Stimulated activated naive CD8-positive, alpha-beta T cell treated with anti-CD3 and anti-CD28 coated beads, Interleukin-15, Interleukin-2, amounts not matched to agents 100 ng/mL and 50 ng/mL, for 24 hours (primary cell): ENCODE measurements at regions not wholly inside any gene's neighbourhood (a gene's known extent, or its start where the extent isn't known, plus 50 kb on each side); places are given as distances from the start of the nearest gene placed in this dataset.

Experiments used
- H3K27ac Mint-ChIP-seq: one replicate; pipeline ENCODE4 v1.8.0; 2021; ENCODE audit warnings: mild to moderate bottlenecking, mixed read lengths
- H3K27me3 Mint-ChIP-seq: one replicate; pipeline ENCODE4 v1.8.0; 2021; ENCODE audit warnings: mixed read lengths
- H3K36me3 Mint-ChIP-seq: one replicate; pipeline ENCODE4 v1.8.0; 2021; ENCODE audit warnings: low read depth, mixed read lengths
- H3K4me1 Mint-ChIP-seq: one replicate; pipeline ENCODE4 v1.8.0; 2021; ENCODE audit warnings: low read depth, mixed read lengths
- H3K4me3 Mint-ChIP-seq: one replicate; pipeline ENCODE4 v1.8.0; 2021; ENCODE audit warnings: mild to moderate bottlenecking, mixed read lengths
- H3K9me3 Mint-ChIP-seq: one replicate; pipeline ENCODE4 v1.8.0; 2021; ENCODE audit warnings: mixed read lengths

GRCh38 chr12:30021051-30021833 is 237.5 kb upstream of the TMTC1 start:
- Mint-ChIP-seq H3K4me3 (no peak overlapping the region), H3K9me3 (no peaks in the 10 kb centered on the region), H3K27ac (no peak overlapping the region), H3K27me3 (no peaks in the 10 kb centered on the region), H3K4me1 (no peaks in the 10 kb centered on the region), H3K36me3 (no peaks in the 10 kb centered on the region)

- H3K27me3 Mint-ChIP-seq = no peaks in the 10 kb centered on the region
- H3K4me3 Mint-ChIP-seq = no peak overlapping the region
- no peak overlapping the region for H3K27ac Mint-ChIP-seq
- no peaks in the 10 kb centered on the region for H3K36me3 Mint-ChIP-seq
- no peaks in the 10 kb centered on the region for H3K9me3 Mint-ChIP-seq
- no peaks in the 10 kb centered on the region for H3K4me1 Mint-ChIP-seq
Observed at GRCh38 chr12:30019366-30020140, 235.8 kb upstream of the TMTC1 start.

DNA sequence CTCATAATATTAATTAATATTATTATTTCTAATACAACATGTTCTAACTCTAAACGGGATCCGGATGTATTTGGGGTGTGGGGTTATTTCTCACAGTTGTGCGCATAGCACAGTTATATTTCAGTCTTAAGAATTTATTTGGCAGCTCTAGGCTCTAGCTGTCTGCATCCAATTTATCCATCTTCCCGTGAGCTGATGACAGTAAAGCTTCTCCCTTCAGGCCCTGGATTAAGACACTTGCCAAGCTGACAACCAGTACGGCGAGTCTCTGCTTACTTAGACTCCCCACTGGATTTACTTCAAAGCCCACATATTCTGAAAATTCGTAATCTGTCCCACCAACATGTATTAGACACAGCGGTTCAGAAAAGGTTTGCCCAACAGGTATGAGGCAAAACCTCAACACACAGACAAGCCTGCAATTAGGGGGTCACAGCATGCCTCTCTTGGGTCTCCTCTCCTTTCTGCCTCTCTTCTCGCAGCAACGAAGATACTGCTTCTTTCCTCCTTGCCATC is 232.9 kb upstream of the TMTC1 start:
- Mint-ChIP-seq H3K27ac (no peak overlapping the region), H3K27me3 (no peaks in the 10 kb centered on the region), H3K4me1 (no peaks in the 10 kb centered on the region), H3K9me3 (no peaks in the 10 kb centered on the region), H3K36me3 (no peaks in the 10 kb centered on the region), H3K4me3 (no peak overlapping the region)

DNA sequence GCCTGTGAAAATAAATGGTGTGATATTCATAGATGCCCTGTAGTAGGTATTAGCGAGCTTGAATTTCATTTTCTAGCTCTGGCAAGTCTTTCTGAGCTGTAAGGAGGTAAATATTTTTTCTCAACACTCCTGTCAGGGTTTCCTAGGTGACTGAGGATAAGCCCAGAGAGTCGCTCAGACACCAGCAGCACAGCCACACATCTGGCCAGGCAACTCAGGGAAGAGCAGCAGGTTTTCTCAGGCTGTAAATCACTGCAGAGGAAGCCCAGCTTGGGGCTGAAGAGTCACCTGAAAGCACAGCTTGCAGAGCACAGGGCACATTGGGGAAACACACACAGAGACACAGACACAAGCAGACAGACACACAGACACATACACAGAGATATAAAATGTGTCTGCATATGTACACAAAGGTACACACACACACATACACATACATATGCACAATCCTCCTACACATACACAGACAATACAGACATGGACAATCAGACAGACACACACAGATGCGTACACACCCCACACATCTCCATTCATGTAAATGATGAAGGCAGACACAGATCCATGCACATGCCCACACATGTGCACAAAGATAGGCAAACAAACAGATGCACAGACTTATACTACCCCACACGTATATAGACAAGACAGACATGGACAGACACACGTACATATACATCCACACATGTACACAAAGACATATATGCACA is 232.0 kb upstream of the TMTC1 start:
- no peaks in the 10 kb centered on the region for H3K36me3 Mint-ChIP-seq

GRCh38 chr12:30014991-30015390 is 231.2 kb upstream of the TMTC1 start:
- H3K36me3 Mint-ChIP-seq = no peaks in the 10 kb centered on the region
- H3K4me1 Mint-ChIP-seq = no peaks in the 10 kb centered on the region
- H3K27ac Mint-ChIP-seq = no peak overlapping the region
- H3K9me3 Mint-ChIP-seq = no peaks in the 10 kb centered on the region
- no peak overlapping the region for H3K4me3 Mint-ChIP-seq
- H3K27me3 Mint-ChIP-seq = no peaks in the 10 kb centered on the region

More for the DNA sequence above, 232.0 kb upstream of the TMTC1 start:
- Mint-ChIP-seq H3K4me3 (no peak overlapping the region), H3K27ac (no peak overlapping the region), H3K4me1 (no peaks in the 10 kb centered on the region), H3K9me3 (no peaks in the 10 kb centered on the region), H3K27me3 (no peaks in the 10 kb centered on the region)

DNA sequence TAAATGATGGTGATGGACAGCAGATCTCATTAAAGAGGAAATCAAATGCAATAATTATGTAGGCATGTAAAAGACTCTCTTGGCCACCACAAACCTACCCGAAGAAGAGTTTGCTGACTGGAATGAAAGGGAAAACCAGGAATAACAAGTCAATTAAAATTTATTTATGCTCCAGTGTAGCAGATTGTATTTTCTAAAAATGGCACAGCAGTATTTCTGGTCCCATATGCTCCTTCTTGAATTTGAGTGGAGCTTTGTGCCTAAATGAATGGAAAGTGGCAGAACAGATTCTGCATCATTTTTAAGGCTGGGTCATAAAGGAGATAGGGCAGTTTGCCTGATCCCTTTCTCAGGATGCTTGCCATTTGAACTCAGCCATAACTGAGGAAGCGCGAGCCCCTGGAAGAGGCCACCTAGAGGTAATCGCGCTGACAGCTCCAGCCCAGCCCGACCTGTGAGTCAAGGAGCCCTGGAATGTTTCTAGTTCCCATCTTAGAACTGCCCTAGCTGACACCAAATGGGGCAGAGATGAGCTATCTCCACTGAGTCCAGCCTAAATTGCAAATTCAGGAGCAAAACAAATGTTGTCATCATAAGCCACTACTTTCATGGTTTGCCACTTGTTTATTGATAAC is 229.2 kb upstream of the TMTC1 start:
- H3K4me1 Mint-ChIP-seq = no peaks in the 10 kb centered on the region
- no peaks in the 10 kb centered on the region for H3K36me3 Mint-ChIP-seq
- no peaks in the 10 kb centered on the region for H3K27me3 Mint-ChIP-seq
- no peak overlapping the region for H3K4me3 Mint-ChIP-seq
- H3K9me3 Mint-ChIP-seq = no peaks in the 10 kb centered on the region
- H3K27ac Mint-ChIP-seq = no peak overlapping the region

DNA sequence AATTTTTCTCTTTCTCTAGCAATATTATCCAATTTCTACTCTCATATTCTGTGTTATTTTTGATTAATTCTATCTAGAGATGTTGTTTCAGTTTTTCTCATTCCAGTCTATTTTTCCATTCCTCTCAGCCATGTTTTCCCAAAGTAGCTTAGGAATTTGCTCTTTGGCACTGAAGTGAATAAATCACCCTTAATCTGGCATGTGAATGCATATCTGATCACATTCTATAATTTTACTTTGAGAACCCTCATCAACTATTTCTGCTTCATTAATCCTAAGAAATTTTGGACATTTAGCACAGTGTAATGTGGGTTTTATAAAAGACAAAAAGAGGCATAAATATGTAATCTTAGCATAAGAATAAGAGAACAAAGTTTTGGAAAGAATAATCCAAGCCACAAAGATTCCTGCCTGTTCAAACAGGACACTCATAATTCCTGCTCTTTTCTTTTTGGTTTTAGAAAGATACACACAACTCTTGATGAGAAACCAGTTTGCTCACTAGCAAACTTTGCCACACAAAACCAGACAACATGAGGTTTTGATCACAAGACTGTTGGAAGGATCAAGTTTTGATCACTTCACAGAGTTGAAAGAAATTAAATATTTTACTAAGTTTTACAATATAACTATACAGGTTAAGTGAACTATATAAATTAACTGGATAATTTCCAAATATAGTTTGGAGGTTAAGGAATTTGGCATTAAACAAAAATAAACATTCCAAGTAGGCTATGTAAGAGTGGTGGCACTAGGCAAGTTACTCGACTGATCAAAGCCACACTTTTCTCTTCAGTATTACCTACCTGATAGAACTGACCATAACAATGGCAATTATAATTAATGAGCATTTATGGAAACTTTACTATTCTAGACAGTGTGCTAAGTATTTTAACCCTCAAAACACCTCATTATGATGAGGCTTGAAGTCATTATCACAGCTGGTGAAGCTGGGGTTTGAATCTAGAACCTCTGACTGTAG is 226.6 kb upstream of the TMTC1 start:
- Mint-ChIP-seq H3K27me3 (no peaks in the 10 kb centered on the region), H3K9me3 (no peaks in the 10 kb centered on the region), H3K4me3 (no peak overlapping the region), H3K27ac (no peak overlapping the region), H3K4me1 (no peaks in the 10 kb centered on the region), H3K36me3 (no peaks in the 10 kb centered on the region)

- no peak overlapping the region for H3K27ac Mint-ChIP-seq
- H3K4me3 Mint-ChIP-seq = no peak overlapping the region
- no peaks in the 10 kb centered on the region for H3K36me3 Mint-ChIP-seq
- H3K27me3 Mint-ChIP-seq = no peaks in the 10 kb centered on the region
- H3K4me1 Mint-ChIP-seq = no peaks in the 10 kb centered on the region
- no peaks in the 10 kb centered on the region for H3K9me3 Mint-ChIP-seq
Observed at GRCh38 chr12:30006021-30006420, 222.3 kb upstream of the TMTC1 start.

DNA sequence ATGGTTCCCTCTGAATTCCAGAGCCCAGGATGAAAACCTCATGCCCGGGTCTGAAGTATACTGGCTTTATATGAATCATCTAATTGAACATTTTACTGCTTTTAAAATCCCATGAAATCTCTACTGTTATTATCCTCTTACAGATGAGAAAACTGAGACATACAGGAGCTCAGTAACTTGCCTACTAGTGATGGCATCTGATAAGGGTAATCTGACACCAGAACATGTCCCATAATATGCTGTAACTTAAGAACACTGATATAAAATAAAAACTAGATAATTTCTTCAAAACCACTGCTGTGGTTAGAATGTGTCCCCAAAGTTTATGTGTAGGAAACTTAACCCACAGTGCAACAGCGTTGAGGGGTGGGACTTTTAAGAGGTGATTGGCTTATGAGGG is 219.6 kb upstream of the TMTC1 start:
- Mint-ChIP-seq H3K27me3 (no peaks in the 10 kb centered on the region), H3K4me3 (no peak overlapping the region), H3K36me3 (no peaks in the 10 kb centered on the region), H3K9me3 (no peaks in the 10 kb centered on the region), H3K4me1 (no peaks in the 10 kb centered on the region), H3K27ac (no peak overlapping the region)

DNA sequence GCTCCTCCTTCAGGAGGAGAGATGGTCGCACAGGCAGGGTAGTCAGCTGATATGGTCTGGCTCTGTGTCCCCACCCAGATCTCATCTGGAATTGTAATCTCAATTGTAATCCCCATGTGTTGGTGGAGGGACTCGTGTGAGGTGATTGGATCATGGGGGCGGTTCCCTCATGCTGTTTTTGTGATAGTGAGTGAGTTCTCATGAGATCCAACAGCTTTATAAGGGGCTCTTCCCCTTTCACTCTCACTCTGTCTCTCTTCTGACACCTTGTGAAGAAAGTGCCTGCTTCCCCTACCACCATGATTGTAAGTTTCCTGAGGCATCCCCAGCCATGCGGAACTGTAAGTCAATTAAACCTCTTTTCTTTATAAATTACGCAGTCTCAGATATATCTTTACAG is 218.9 kb upstream of the TMTC1 start:
- H3K4me1 Mint-ChIP-seq = no peaks in the 10 kb centered on the region
- H3K4me3 Mint-ChIP-seq = no peak overlapping the region
- H3K27me3 Mint-ChIP-seq = no peaks in the 10 kb centered on the region
- no peaks in the 10 kb centered on the region for H3K9me3 Mint-ChIP-seq
- H3K27ac Mint-ChIP-seq = no peak overlapping the region
- no peaks in the 10 kb centered on the region for H3K36me3 Mint-ChIP-seq

DNA sequence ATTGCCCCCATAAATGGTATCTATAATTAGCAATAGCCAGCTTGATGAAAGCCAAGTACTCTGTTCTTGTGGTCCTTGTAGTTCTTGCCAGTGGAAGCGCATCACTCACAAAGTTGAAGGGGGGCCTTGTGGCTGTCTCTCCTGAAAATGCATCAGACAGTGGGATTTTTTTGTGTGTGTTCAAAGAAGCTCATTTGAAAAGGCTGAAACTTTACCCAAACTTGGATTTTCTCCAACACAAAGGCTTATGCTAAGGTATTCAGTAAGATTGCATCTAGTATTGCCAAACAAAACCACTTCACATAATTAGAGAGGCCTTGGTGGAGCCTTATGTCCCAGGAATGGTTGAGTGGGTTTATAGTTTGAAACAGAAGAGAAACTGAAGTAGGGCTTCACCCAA is 216.7 kb upstream of the TMTC1 start:
- Mint-ChIP-seq H3K9me3 (no peaks in the 10 kb centered on the region), H3K4me3 (no peak overlapping the region), H3K27ac (no peak overlapping the region), H3K27me3 (no peaks in the 10 kb centered on the region), H3K4me1 (no peaks in the 10 kb centered on the region), H3K36me3 (no peaks in the 10 kb centered on the region)

- Mint-ChIP-seq H3K36me3 (no peaks in the 10 kb centered on the region), H3K27ac (no peak overlapping the region), H3K9me3 (peaks cover 9% of the 10 kb centered on the region), H3K27me3 (no peaks in the 10 kb centered on the region), H3K4me1 (no peaks in the 10 kb centered on the region), H3K4me3 (no peak overlapping the region)
Observed at GRCh38 chr12:29996993-29997392, 213.3 kb upstream of the TMTC1 start.

GRCh38 chr12:29992366-29992765 is 208.6 kb upstream of the TMTC1 start:
- no peak overlapping the region for H3K27ac Mint-ChIP-seq

GRCh38 chr12:29991924-29992323 is 208.2 kb upstream of the TMTC1 start:
- Mint-ChIP-seq H3K27me3 (peaks cover 3% of the 10 kb centered on the region), H3K27ac (no peak overlapping the region), H3K9me3 (peaks cover 16% of the 10 kb centered on the region), H3K4me1 (no peaks in the 10 kb centered on the region), H3K36me3 (no peaks in the 10 kb centered on the region), H3K4me3 (no peak overlapping the region)

More at GRCh38 chr12:29992366-29992765, 208.6 kb upstream of the TMTC1 start:
- Mint-ChIP-seq H3K4me3 (no peak overlapping the region), H3K36me3 (no peaks in the 10 kb centered on the region), H3K9me3 (peaks cover 16% of the 10 kb centered on the region), H3K4me1 (no peaks in the 10 kb centered on the region), H3K27me3 (peaks cover 3% of the 10 kb centered on the region)
